HG03442 (cell line): ENCODE measurements at regions not wholly inside any gene's neighbourhood (a gene's known extent, or its start where the extent isn't known, plus 50 kb on each side); places are given as distances from the start of the nearest gene placed in this dataset.
"Not testable (repeated sequence)": the region's sequence is repeated elsewhere in the genome, so short reads cannot be mapped to it uniquely, and the experiment has no call there.

Experiments used
- ATAC-seq: cut with Tn5 transposase; IDR thresholded peaks from one replicate; pipeline ENCODE4 v1.9.1; 2021; ENCODE audit warnings: mild to moderate bottlenecking, moderate library complexity; ENCODE audit not compliant: unreplicated experiment

- ATAC-seq: no peak
Measured at GRCh38 chr9:30628915-30629567, 1755.4 kb upstream of the ACO1 start.

- ATAC-seq: no peak
Measured at GRCh38 chr9:30630459-30630858, 1754.0 kb upstream of the ACO1 start.

- not testable (repeated sequence) for ATAC-seq
Measured at GRCh38 chr9:30646639-30647038, 1737.8 kb upstream of the ACO1 start.

GRCh38 chr9:30661925-30662324 lies 1722.5 kb upstream of the ACO1 start:
- ATAC-seq: no peak

GRCh38 chr9:30670805-30671562 lies 1713.5 kb upstream of the ACO1 start:
- ATAC-seq: no peak

- no peak for ATAC-seq
Measured at GRCh38 chr9:30673132-30673531, 1711.3 kb upstream of the ACO1 start.

- no peak for ATAC-seq
Measured at GRCh38 chr9:30676651-30677050, 1707.8 kb upstream of the ACO1 start.

GRCh38 chr9:30677221-30677620 lies 1707.2 kb upstream of the ACO1 start:
- ATAC-seq: no peak

GRCh38 chr9:30688801-30689200 lies 1695.6 kb upstream of the ACO1 start:
- ATAC-seq: no peak

- ATAC-seq: no peak
Measured at GRCh38 chr9:30697958-30698357, 1686.5 kb upstream of the ACO1 start.

GRCh38 chr9:30711591-30711990 lies 1672.9 kb upstream of the ACO1 start:
- no peak for ATAC-seq

GRCh38 chr9:30713243-30713642 lies 1671.2 kb upstream of the ACO1 start:
- no peak for ATAC-seq

GRCh38 chr9:30714389-30714788 lies 1670.1 kb upstream of the ACO1 start:
- ATAC-seq: no peak

GRCh38 chr9:30718483-30718882 lies 1666.0 kb upstream of the ACO1 start:
- no peak for ATAC-seq

GRCh38 chr9:30722065-30722464 lies 1662.4 kb upstream of the ACO1 start:
- no peak for ATAC-seq

GRCh38 chr9:30723656-30724055 lies 1660.8 kb upstream of the ACO1 start:
- ATAC-seq: no peak

- ATAC-seq: no peak
Measured at GRCh38 chr9:30732060-30732459, 1652.4 kb upstream of the ACO1 start.

GRCh38 chr9:30744871-30745270 lies 1639.6 kb upstream of the ACO1 start:
- ATAC-seq: no peak

- ATAC-seq: no peak
Measured at GRCh38 chr9:30746589-30746988, 1637.9 kb upstream of the ACO1 start.

- ATAC-seq: no peak
Measured at GRCh38 chr9:30757723-30758122, 1626.7 kb upstream of the ACO1 start.

GRCh38 chr9:30758726-30759446 lies 1625.6 kb upstream of the ACO1 start:
- ATAC-seq: no peak

GRCh38 chr9:30765318-30765717 lies 1619.1 kb upstream of the ACO1 start:
- ATAC-seq: no peak
